ENCODE measurements at regions not wholly inside any gene's neighbourhood (a gene's known extent, or its start where the extent isn't known, plus 50 kb on each side); places are given as distances from the start of the nearest gene placed in this dataset.

DNA sequence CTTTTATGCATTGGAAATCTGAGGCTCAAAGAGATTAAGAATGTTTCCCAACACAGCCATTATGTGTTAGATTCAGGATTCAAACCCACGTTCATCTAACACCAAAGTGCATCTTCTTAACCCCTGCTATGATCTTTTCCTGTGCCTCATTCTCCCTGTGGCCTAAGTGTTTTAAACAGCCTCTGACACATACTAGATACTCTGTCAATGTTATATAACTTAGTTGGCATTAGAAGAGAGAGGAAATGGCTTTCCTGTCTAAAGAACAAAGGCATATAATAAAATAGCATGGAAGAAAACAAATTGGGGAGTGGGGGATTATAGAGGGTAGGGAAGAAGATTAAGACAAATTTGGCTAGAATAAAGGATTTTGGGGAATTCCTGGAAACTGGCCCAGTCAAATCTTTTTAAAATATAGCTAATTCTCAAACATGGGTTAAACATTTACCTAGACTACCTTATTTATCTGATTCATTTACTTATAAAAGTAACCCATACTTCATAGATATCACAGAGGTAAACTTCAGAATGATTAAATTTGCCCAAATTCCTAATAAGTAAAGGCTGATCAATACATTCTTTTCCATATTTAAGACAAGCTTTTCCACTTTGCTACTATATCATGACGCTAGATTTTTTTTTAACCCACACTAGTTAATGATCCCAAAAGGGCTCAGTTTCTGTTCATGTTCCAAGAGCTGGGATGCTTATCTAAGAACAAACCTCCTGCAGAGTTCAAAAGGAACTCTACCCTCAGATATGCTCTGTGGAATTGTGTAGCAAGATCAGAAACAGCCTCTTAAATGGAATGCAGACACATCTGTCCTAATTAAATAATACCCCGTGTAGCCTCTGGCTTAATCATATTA, 122.9 kb upstream of the PTPRG start:
- peaks cover 14% of the 10 kb centered on the region for H3K4me1 Mint-ChIP-seq (ENCODE audit: low read depth)
- TF ChIP-seq, protein P1, sequence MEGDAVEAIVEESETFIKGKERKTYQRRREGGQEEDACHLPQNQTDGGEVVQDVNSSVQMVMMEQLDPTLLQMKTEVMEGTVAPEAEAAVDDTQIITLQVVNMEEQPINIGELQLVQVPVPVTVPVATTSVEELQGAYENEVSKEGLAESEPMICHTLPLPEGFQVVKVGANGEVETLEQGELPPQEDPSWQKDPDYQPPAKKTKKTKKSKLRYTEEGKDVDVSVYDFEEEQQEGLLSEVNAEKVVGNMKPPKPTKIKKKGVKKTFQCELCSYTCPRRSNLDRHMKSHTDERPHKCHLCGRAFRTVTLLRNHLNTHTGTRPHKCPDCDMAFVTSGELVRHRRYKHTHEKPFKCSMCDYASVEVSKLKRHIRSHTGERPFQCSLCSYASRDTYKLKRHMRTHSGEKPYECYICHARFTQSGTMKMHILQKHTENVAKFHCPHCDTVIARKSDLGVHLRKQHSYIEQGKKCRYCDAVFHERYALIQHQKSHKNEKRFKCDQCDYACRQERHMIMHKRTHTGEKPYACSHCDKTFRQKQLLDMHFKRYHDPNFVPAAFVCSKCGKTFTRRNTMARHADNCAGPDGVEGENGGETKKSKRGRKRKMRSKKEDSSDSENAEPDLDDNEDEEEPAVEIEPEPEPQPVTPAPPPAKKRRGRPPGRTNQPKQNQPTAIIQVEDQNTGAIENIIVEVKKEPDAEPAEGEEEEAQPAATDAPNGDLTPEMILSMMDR (IDR thresholded peaks at IDR 0.05): no peak
- no peaks in the 10 kb centered on the region for H3K9me3 Mint-ChIP-seq (ENCODE audit: low read depth)
- no peak overlapping the region for H3K27ac Mint-ChIP-seq (ENCODE audit: unreplicated experiment)
- no peak overlapping the region for H3K4me3 Mint-ChIP-seq (ENCODE audit: unreplicated experiment)
- DNase-seq (ENCODE audit: low spot score): no peak
- H3K36me3 Mint-ChIP-seq (ENCODE audit: low read depth): no peaks in the 10 kb centered on the region
- H3K27me3 Mint-ChIP-seq (ENCODE audit: low read depth): peaks cover 31% of the 10 kb centered on the region

DNA sequence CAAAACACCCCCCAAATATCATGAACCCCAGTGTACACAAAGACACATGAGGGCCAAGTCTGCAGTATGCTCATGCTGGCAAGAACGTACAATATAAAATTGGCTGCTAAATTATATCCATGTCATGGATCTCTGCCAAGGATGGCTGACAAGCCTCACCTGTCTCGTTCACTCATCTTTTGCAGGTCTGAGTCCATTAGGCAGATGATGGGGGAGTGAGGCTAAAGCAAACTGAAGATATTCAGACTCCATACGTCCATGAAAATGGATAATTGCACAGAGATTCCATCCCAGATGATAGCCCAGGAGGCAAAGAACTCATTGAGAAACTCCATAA, 122.3 kb upstream of the PTPRG start:
- TF ChIP-seq, protein P1 (IDR thresholded peaks at IDR 0.05): no peak
- H3K36me3 Mint-ChIP-seq (ENCODE audit: low read depth): no peaks in the 10 kb centered on the region
- no peak overlapping the region for H3K4me3 Mint-ChIP-seq (ENCODE audit: unreplicated experiment)
- no peak for DNase-seq (ENCODE audit: low spot score)
- no peak overlapping the region for H3K27ac Mint-ChIP-seq (ENCODE audit: unreplicated experiment)
- no peaks in the 10 kb centered on the region for H3K9me3 Mint-ChIP-seq (ENCODE audit: low read depth)
- peaks cover 31% of the 10 kb centered on the region for H3K27me3 Mint-ChIP-seq (ENCODE audit: low read depth)
- H3K4me1 Mint-ChIP-seq (ENCODE audit: low read depth): peaks cover 20% of the 10 kb centered on the region

DNA sequence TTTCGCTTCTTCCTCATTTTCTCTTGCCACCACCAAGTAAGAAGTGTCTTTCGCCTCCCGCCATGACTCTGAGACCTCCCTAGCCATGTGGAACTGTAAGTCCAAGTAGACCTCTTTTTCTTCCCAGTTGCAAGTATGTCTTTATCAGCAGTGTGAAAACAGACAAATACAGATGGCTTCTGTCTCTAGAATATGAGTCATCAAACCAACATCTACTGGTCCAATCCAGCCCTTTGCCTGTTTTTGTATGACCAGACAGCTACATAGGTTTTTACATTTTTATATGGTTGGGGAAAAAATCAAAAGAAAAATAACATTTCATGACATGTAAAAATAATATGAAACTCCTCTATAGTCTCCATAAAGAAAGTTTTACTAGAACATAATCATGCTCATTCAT, 118.7 kb upstream of the PTPRG start:
- Mint-ChIP-seq H3K36me3 (ENCODE audit: low read depth) (no peaks in the 10 kb centered on the region), H3K4me1 (ENCODE audit: low read depth) (peaks cover 20% of the 10 kb centered on the region), H3K27ac (ENCODE audit: unreplicated experiment) (peak overlapping the region; percentile 80), H3K4me3 (ENCODE audit: unreplicated experiment) (no peak overlapping the region), H3K9me3 (ENCODE audit: low read depth) (no peaks in the 10 kb centered on the region), H3K27me3 (ENCODE audit: low read depth) (peaks cover 43% of the 10 kb centered on the region)
- no peak for DNase-seq (ENCODE audit: low spot score)
- TF ChIP-seq, protein P1 (IDR thresholded peaks at IDR 0.05): no peak

DNA sequence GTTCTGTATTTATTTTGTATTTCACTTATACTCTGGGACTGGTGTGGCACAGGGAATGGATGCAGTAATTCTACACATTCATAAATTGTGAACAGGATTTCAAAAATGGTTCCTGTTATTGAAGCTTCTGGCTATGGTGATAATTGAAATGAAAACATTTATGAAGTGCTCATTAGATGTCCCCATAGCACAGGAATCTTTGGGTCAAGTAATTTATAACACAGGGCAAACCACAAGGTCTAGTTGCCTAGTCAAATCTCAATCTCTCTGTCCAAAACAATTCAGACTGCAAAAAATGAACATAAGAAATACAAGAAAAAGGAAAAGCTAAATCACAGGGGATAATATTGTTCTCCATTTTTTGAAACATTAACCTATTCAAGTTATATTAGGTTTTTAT, 117.5 kb upstream of the PTPRG start:
- Mint-ChIP-seq H3K27me3 (ENCODE audit: low read depth) (peaks cover 38% of the 10 kb centered on the region), H3K36me3 (ENCODE audit: low read depth) (no peaks in the 10 kb centered on the region), H3K27ac (ENCODE audit: unreplicated experiment) (no peak overlapping the region), H3K4me1 (ENCODE audit: low read depth) (peaks cover 20% of the 10 kb centered on the region), H3K9me3 (ENCODE audit: low read depth) (no peaks in the 10 kb centered on the region), H3K4me3 (ENCODE audit: unreplicated experiment) (no peak overlapping the region)
- no peak for DNase-seq (ENCODE audit: low spot score)
- TF ChIP-seq, protein P1 (IDR thresholded peaks at IDR 0.05): no peak

DNA sequence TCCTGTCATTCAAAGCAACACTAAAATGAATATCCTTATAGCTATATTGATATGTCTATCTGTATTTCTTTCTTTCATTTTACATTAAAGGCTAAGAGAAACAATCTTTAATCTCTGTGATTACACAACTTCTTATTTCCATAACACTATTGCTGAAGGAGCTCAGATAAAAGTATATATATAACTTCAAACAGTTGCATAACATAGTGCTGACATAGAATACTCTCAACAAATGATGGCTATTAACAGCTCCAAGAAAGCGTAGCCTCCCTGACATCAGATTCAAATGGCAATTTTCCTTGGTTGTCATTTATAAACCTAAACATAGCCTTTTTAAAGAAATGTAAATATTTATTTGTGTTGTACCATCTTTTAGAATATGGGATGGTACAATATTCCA, 116.6 kb upstream of the PTPRG start:
- H3K36me3 Mint-ChIP-seq (ENCODE audit: low read depth): no peaks in the 10 kb centered on the region

More for the DNA sequence above, 116.6 kb upstream of the PTPRG start:
- no peak for DNase-seq (ENCODE audit: low spot score)
- Mint-ChIP-seq H3K4me3 (ENCODE audit: unreplicated experiment) (no peak overlapping the region), H3K27me3 (ENCODE audit: low read depth) (peaks cover 42% of the 10 kb centered on the region), H3K9me3 (ENCODE audit: low read depth) (no peaks in the 10 kb centered on the region), H3K27ac (ENCODE audit: unreplicated experiment) (no peak overlapping the region), H3K4me1 (ENCODE audit: low read depth) (peaks cover 20% of the 10 kb centered on the region)
- TF ChIP-seq, protein P1 (IDR thresholded peaks at IDR 0.05): no peak
